ENCODE measurements at regions not wholly inside any gene's neighbourhood (a gene's known extent, or its start where the extent isn't known, plus 50 kb on each side); places are given as distances from the start of the nearest gene placed in this dataset.

DNA sequence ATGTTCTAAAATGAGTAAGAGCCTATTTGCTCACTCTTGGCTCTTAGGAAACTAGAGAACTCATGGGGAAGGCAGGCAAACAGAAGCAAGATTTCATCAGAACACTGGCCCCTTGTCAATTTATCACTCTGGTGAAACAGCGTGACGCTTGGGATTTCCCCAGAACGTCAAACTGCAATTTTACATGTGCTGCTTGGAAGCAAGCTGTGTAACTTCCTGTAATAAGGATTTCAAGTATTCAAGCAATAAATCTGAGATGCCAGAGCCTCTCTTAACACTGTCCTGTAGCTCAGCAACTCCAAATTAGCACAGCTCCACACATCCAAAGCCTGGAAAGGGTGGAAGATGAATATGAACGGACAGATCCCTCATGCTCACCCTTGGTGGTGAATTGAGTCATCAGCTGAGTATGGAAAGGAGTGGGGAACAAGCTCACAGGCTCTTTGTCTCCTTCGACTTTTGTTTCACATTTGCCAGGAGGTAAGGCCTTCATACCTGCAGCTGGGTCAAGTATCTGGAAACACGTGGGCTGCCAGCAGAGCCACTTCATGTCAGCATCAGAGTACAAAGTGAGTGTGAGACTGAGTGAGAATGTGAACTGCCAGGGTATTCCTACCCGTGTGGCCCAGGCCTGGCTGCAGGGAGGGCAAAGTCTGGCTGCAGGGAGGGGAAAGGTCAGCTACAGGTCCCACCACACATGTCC lies 140.4 kb upstream of the NAMPT start:
- H3K9ac ChIP-seq (ENCODE audit: insufficient read depth, low read length, poor library complexity, severe bottlenecking), result peak overlapping the region; percentile 72
- H3K4me3 ChIP-seq (replicated peaks in 1 of 3; ENCODE audit: low read depth in 2 of 3, low read length in 3 of 3), result peak overlapping the region in 2 of 3 experiments; percentile 10 to 14
- peaks cover 0 to 2% (median 0%) of the 10 kb centered on the region in 3 donors for H3K27me3 Mint-ChIP-seq (ENCODE audit: low read depth in 3 of 3)
- peak overlapping the region; percentile 46 for H3K4me2 ChIP-seq (replicated peaks; ENCODE audit: extremely low read depth, low read length, poor library complexity, severe bottlenecking)
- no peaks in the 10 kb centered on the region for H4K20me1 ChIP-seq (ENCODE audit: insufficient read depth, low read length)
- no peaks in the 10 kb centered on the region for H3K27me3 ChIP-seq (ENCODE audit: control insufficient read depth in 2 of 2, insufficient read depth in 2 of 2, low read length in 2 of 2)
- no peaks in the 10 kb centered on the region for H3K9me3 ChIP-seq (replicated peaks in 1 of 2; ENCODE audit: control insufficient read depth in 1 of 2, insufficient read depth in 1 of 2, low read length in 2 of 2)
- H3K4me1 ChIP-seq (ENCODE audit: control insufficient read depth in 1 of 2, insufficient read depth in 2 of 2, low read length in 2 of 2), result peaks cover 49 to 57% of the 10 kb centered on the region in 2 donors
- TF ChIP-seq, protein P1, sequence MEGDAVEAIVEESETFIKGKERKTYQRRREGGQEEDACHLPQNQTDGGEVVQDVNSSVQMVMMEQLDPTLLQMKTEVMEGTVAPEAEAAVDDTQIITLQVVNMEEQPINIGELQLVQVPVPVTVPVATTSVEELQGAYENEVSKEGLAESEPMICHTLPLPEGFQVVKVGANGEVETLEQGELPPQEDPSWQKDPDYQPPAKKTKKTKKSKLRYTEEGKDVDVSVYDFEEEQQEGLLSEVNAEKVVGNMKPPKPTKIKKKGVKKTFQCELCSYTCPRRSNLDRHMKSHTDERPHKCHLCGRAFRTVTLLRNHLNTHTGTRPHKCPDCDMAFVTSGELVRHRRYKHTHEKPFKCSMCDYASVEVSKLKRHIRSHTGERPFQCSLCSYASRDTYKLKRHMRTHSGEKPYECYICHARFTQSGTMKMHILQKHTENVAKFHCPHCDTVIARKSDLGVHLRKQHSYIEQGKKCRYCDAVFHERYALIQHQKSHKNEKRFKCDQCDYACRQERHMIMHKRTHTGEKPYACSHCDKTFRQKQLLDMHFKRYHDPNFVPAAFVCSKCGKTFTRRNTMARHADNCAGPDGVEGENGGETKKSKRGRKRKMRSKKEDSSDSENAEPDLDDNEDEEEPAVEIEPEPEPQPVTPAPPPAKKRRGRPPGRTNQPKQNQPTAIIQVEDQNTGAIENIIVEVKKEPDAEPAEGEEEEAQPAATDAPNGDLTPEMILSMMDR (IDR thresholded peaks at IDR 0.05), result no peak
- peak overlapping the region; percentile 98 to 100 (median 99) for H3K27ac Mint-ChIP-seq
- peak; percentile 98 to 100 (median 99) for DNase-seq
- H3K79me2 ChIP-seq (ENCODE audit: insufficient read depth, low read length), result no peaks in the 10 kb centered on the region
- WGBS (ENCODE audit: insufficient coverage), result 39% methylated on average over 2 of the region's 7 CpGs
- intact Hi-C loops (cut with micrococcal nuclease), result loop anchor here (5.0 kb wide), 3 partner anchors 37 to 78 kb away; no protein-coding TSS in a partner anchor
- H3K4me3 Mint-ChIP-seq, result peak overlapping the region; percentile 46 to 52
- peak overlapping the region; percentile 86 to 96 for H3K27ac ChIP-seq (ENCODE audit: low read depth in 1 of 2, low read length in 2 of 2)
- H3K4me1 Mint-ChIP-seq, result peaks cover 56% of the 10 kb centered on the region
- no peaks in the 10 kb centered on the region for H3K36me3 Mint-ChIP-seq
- H3K36me3 ChIP-seq (replicated peaks in 1 of 2; ENCODE audit: control insufficient read depth in 1 of 2, insufficient read depth in 2 of 2, low read length in 2 of 2), result no peaks in the 10 kb centered on the region
- peaks cover 0 to 2% (median 0%) of the 10 kb centered on the region in 7 donors for H3K9me3 Mint-ChIP-seq
- H2AFZ ChIP-seq (ENCODE audit: insufficient read depth, low read depth, low read length, poor library complexity, severe bottlenecking), result no peak overlapping the region

DNA sequence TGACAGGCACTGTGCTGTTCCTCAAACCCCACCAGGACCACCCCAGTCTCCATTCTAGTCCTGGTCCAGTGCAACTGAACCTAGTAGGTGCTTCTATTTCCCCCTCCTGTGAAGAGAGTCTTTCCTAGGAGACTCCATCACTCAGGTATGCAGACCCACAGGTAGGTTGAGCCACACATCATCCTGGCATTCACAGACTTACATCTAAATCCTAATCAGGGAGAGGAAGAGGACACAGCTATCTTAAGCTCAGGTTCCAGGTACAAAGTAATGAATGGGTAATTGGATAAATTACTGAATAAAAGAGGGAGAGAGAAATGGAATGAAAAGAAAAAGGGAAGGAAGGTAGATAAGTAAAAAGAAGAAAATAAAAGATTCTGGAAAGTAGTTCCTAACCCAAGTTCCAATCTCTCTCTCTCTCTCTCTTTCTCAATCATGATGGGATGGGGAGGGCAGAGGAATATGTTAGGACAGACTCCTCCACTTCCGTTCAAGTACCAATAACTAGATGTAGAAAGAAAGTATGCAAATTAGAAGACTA lies 139.8 kb upstream of the NAMPT start:
- Mint-ChIP-seq H3K9me3 (peaks cover 0 to 2% (median 0%) of the 10 kb centered on the region in 7 donors), H3K4me3 (no peak overlapping the region), H3K4me1 (peaks cover 62% of the 10 kb centered on the region), H3K27me3 (ENCODE audit: low read depth in 3 of 3) (peaks cover 0 to 2% (median 0%) of the 10 kb centered on the region in 3 donors), H3K36me3 (no peaks in the 10 kb centered on the region), H3K27ac (peak overlapping the region; percentile 98 to 100 (median 99))
- intact Hi-C loops (cut with micrococcal nuclease), result loop anchor here (5.0 kb wide), 5 partner anchors 38 to 743 kb away; partner anchors contain the start of gene HBP1 (in 1 of the 2)
- Histone ChIP-seq H3K79me2 (ENCODE audit: insufficient read depth, low read length) (no peaks in the 10 kb centered on the region), H3K9me3 (replicated peaks in 1 of 2; ENCODE audit: control insufficient read depth in 1 of 2, insufficient read depth in 1 of 2, low read length in 2 of 2) (no peaks in the 10 kb centered on the region), H3K9ac (ENCODE audit: insufficient read depth, low read length, poor library complexity, severe bottlenecking) (no peak overlapping the region), H3K36me3 (replicated peaks in 1 of 2; ENCODE audit: control insufficient read depth in 1 of 2, insufficient read depth in 2 of 2, low read length in 2 of 2) (no peaks in the 10 kb centered on the region), H3K27me3 (ENCODE audit: control insufficient read depth in 2 of 2, insufficient read depth in 2 of 2, low read length in 2 of 2) (no peaks in the 10 kb centered on the region), H3K4me2 (replicated peaks; ENCODE audit: extremely low read depth, low read length, poor library complexity, severe bottlenecking) (peak overlapping the region; percentile 14), H3K4me3 (replicated peaks in 1 of 3; ENCODE audit: low read depth in 2 of 3, low read length in 3 of 3) (peak overlapping the region in 1 of 3 experiments; percentile 29), H4K20me1 (ENCODE audit: insufficient read depth, low read length) (no peaks in the 10 kb centered on the region), H3K27ac (ENCODE audit: low read depth in 1 of 2, low read length in 2 of 2) (peak overlapping the region; percentile 81 to 96), H3K4me1 (ENCODE audit: control insufficient read depth in 1 of 2, insufficient read depth in 2 of 2, low read length in 2 of 2) (peaks cover 55 to 63% of the 10 kb centered on the region in 2 donors), H2AFZ (ENCODE audit: insufficient read depth, low read depth, low read length, poor library complexity, severe bottlenecking) (no peak overlapping the region)
- DNase-seq, result no peak
- no CpG with 5 or more reads among the region's 1 CpG for WGBS (ENCODE audit: insufficient coverage)
- TF ChIP-seq, protein P1 (IDR thresholded peaks at IDR 0.05), result no peak
